ENCODE measurements at regions not wholly inside any gene's neighbourhood (a gene's known extent, or its start where the extent isn't known, plus 50 kb on each side); places are given as distances from the start of the nearest gene placed in this dataset.

GRCh38 chr2:42929546-42930024, 137.2 kb upstream of the HAAO start:
- Histone ChIP-seq H3K4me3 (ENCODE audit: low read length, poor library complexity, severe bottlenecking) (no peak overlapping the region), H3K4me2 (ENCODE audit: low read depth, low read length, poor library complexity, severe bottlenecking) (no peak overlapping the region), H3K9ac (ENCODE audit: low read depth, low read length, poor library complexity, severe bottlenecking) (no peak overlapping the region), H3K9me3 (ENCODE audit: insufficient read depth, low read depth, low read length) (no peaks in the 10 kb centered on the region), H3K27me3 (ENCODE audit: insufficient read depth, low read length, poor library complexity, severe bottlenecking) (no peaks in the 10 kb centered on the region), H3K9me2 (replicated peaks; ENCODE audit: low read depth, low read length) (no peaks in the 10 kb centered on the region), H3K4me1 (ENCODE audit: insufficient read depth, low read length, poor library complexity, severe bottlenecking) (peaks cover 12% of the 10 kb centered on the region), H3K36me3 (ENCODE audit: insufficient read depth, low read length) (no peaks in the 10 kb centered on the region), H4K20me1 (ENCODE audit: insufficient read depth, low read length, poor library complexity, severe bottlenecking) (no peaks in the 10 kb centered on the region), H3K79me2 (ENCODE audit: insufficient read depth, low read length) (no peaks in the 10 kb centered on the region), H3F3A (ENCODE audit: low read depth) (no peaks in the 10 kb centered on the region), H2AFZ (ENCODE audit: low read length) (no peak overlapping the region)
- no peak for TF ChIP-seq CTCF (conservative IDR thresholded peaks at IDR 0.05; ENCODE audit: low read length)
- no peak for TF ChIP-seq EZH2phosphoT487 (IDR thresholded peaks at IDR 0.05; ENCODE audit: borderline replicate concordance)

- no peaks in the 10 kb centered on the region for H3K9me2 ChIP-seq (replicated peaks; ENCODE audit: low read depth, low read length)
- H4K20me1 ChIP-seq (ENCODE audit: insufficient read depth, low read length, poor library complexity, severe bottlenecking): no peaks in the 10 kb centered on the region
- H3K9me3 ChIP-seq (ENCODE audit: insufficient read depth, low read depth, low read length): no peaks in the 10 kb centered on the region
- no peak for TF ChIP-seq EZH2phosphoT487 (IDR thresholded peaks at IDR 0.05; ENCODE audit: borderline replicate concordance)
- peak; percentile 58 for TF ChIP-seq CTCF (conservative IDR thresholded peaks at IDR 0.05; ENCODE audit: low read length)
- H3K4me3 ChIP-seq (ENCODE audit: low read length, poor library complexity, severe bottlenecking): no peak overlapping the region
- H2AFZ ChIP-seq (ENCODE audit: low read length): no peak overlapping the region
- no peak overlapping the region for H3K9ac ChIP-seq (ENCODE audit: low read depth, low read length, poor library complexity, severe bottlenecking)
- no peaks in the 10 kb centered on the region for H3K27me3 ChIP-seq (ENCODE audit: insufficient read depth, low read length, poor library complexity, severe bottlenecking)
- H3K4me2 ChIP-seq (ENCODE audit: low read depth, low read length, poor library complexity, severe bottlenecking): no peak overlapping the region
- no peaks in the 10 kb centered on the region for H3K36me3 ChIP-seq (ENCODE audit: insufficient read depth, low read length)
- H3K79me2 ChIP-seq (ENCODE audit: insufficient read depth, low read length): no peaks in the 10 kb centered on the region
- H3F3A ChIP-seq (ENCODE audit: low read depth): no peaks in the 10 kb centered on the region
- peaks cover 5% of the 10 kb centered on the region for H3K4me1 ChIP-seq (ENCODE audit: insufficient read depth, low read length, poor library complexity, severe bottlenecking)
Measured at GRCh38 chr2:42928692-42929545, 136.5 kb upstream of the HAAO start.

- Histone ChIP-seq H3K4me1 (ENCODE audit: insufficient read depth, low read length, poor library complexity, severe bottlenecking) (no peaks in the 10 kb centered on the region), H2AFZ (ENCODE audit: low read length) (no peak overlapping the region), H4K20me1 (ENCODE audit: insufficient read depth, low read length, poor library complexity, severe bottlenecking) (no peaks in the 10 kb centered on the region), H3K9me2 (replicated peaks; ENCODE audit: low read depth, low read length) (no peaks in the 10 kb centered on the region), H3K27me3 (ENCODE audit: insufficient read depth, low read length, poor library complexity, severe bottlenecking) (no peaks in the 10 kb centered on the region), H3F3A (ENCODE audit: low read depth) (no peaks in the 10 kb centered on the region), H3K4me3 (ENCODE audit: low read length, poor library complexity, severe bottlenecking) (no peak overlapping the region), H3K9me3 (ENCODE audit: insufficient read depth, low read depth, low read length) (no peaks in the 10 kb centered on the region), H3K79me2 (ENCODE audit: insufficient read depth, low read length) (no peaks in the 10 kb centered on the region), H3K9ac (ENCODE audit: low read depth, low read length, poor library complexity, severe bottlenecking) (no peak overlapping the region), H3K36me3 (ENCODE audit: insufficient read depth, low read length) (no peaks in the 10 kb centered on the region), H3K4me2 (ENCODE audit: low read depth, low read length, poor library complexity, severe bottlenecking) (no peak overlapping the region)
- TF ChIP-seq EZH2phosphoT487 (IDR thresholded peaks at IDR 0.05; ENCODE audit: borderline replicate concordance) (no peak), CTCF (conservative IDR thresholded peaks at IDR 0.05; ENCODE audit: low read length) (no peak)
Measured at GRCh38 chr2:42928161-42928691, 135.8 kb upstream of the HAAO start.

Data from Loucy (cell line).